UCSD-AML1 (cell line): ENCODE measurements at regions not wholly inside any gene's neighbourhood (a gene's known extent, or its start where the extent isn't known, plus 50 kb on each side); places are given as distances from the start of the nearest gene placed in this dataset.
"Not testable (repeated sequence)": the region's sequence is repeated elsewhere in the genome, so short reads cannot be mapped to it uniquely, and the experiment has no call there.

ENCODE experiments used
- DNase-seq: peaks from one replicate; lab custom pipeline; 2025; ENCODE audit not compliant: unreplicated experiment; lab: John Stamatoyannopoulos, UW

DNA sequence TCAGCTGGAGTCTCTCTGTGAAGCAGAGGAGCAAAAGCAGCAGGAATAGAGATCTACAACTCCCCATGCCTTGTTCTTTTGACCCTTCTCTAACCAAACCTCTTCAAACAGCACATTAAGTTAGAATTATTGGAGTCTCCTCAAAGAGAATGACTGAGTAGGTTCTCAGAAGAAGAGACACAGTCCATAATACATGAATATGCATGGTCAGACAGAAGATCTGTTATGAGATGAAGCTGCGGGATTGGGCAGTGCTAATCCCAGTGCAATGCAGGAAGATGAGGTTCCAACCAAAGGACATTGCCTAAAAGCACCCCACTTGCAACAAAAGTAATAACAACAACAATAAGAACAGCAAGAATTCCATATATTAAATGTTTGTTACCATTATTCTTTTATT, 887.9 kb upstream of the TENM4 start:
- DNase-seq: no peak

DNA sequence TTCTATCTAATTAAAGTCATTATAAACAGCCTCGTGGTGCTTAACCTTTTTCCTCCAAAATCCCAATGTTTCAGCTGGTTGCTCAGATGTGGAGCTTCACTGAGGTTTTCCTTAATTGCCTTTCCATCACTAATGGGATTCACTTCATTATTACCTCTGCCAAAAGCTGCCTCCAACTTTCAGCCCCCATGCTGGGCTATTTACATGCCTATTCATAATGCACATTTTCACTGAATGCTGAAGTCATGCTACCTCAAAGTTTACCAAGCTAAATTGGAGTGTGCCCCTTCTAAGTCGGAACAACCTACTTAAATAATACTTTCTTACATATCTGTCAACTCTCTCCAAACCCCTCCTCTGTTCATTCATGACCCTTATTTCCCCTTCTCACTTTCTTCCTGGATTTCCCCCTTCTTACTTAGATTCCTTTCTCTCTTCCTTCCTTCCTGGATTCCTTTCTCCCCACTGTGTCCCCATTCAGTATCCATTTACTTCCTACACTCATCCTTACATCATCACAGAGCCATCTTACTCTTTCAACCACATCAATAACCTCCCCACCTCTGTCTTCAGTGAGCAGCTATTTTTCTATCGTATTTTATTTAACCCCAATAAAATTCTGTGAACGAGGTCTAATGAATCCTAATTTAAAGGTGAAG, 887.3 kb upstream of the TENM4 start:
- DNase-seq: no peak

DNA sequence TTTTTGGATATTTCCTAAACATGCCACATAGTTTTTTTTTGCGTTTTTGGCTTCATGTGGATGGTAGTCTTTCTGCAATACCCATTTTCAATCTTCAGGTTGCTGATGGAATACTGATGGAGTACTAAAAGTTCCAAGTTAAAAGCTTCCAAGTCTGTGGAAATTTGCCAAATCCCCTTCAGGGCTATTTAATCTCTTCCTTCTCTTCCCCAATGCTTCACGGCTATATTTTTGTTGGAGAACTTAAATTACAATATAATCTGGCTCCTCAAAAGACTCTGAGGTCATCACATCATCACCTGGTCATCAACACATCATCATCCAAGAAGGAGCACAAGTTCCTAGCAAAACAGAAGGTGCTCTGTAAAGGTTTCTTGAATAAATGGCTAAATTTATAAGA, 881.0 kb upstream of the TENM4 start:
- no peak for DNase-seq

DNA sequence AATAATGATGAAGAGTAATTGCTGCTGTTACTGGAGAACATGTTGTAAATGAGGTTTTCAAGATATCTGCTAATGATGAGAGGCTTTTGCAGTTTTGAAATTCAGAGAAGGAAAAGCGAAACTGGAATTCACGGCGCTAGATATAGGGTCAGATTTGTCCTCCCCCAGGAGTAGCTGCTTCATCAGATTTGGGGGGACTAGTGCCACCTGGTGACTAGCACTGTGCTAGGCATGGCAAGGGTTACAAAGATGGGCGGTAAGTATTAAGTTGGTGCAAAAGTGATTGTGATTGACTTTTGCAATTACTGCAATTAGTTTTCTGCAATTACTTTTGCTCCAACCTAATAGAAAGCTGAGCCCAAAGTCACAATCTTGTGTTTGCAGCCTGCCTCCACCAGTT, 879.9 kb upstream of the TENM4 start:
- no peak for DNase-seq

DNA sequence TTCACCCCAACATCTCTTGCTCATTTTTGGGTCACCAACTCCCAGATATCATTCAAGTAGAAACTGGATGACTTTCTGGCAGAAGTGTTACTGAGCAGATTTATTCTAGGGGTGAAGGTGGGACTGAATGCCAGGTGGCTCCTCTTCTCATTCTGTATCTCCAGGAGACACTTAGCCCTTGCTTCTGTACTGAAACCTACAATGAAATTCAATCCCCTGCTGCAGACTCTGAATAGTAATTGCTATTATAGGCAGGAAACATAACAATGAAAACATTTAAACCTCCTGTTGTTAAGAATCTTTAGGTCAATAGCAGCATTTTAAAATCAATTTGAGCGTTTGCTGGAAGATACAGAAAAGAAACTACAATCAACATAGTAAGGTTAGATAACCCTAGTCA, 879.4 kb upstream of the TENM4 start:
- DNase-seq: no peak

DNA sequence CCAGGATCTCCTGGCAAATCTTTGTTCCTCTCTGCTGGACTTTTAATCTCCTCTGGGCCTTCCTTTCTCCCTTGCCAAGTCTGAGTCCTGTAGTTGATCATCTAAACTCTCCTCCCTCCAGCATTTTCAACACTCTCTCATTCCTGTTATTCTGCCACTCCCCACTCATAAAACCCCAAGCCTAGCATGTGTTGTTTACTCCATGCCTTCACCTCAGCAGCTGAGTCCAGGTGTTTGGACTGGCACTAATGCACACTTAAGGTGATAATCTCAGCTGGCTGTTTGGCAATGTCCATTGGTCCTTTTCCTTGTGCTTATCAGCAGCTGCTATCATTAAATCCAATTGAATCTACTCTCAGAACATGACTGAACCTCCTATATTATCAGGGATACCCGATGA, 876.8 kb upstream of the TENM4 start:
- no peak for DNase-seq

DNA sequence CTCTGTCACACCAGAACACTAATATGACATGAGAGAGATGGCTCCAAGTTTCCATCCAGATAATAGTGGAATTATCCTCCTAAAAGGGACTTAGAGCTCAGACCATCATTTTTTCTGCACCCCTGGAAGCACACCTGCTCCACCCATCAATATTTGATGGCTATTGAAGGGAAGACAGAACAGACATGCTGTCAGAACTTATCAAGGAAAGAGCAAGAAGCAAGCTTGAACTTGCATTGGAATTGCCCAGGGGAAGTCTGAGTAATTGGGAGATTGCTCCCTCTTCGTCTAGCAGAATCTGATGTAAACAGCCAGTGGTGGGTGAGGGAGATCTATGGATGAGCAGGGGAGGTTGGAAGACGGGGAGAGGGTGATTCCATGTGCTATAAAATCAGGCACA, 874.4 kb upstream of the TENM4 start:
- no peak for DNase-seq

DNA sequence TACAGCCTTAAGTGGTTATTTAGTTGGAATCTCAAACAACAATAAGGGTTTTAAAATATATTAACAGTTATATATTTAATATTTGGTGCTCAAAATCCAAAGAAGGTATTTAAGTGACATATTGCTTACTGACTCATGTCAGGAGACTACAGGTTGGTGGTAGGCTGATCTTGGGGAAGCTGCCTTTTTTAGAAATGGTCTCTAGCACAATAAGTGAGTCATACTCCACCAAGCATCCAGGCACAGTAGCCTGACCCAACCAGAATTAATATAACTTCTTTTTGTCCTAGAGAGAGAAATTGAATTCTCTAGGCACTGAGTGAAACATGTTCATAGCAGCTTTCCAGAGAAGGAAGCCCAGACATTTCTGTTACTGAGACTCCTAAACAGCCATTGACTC, 868.5 kb upstream of the TENM4 start:
- no peak for DNase-seq

DNA sequence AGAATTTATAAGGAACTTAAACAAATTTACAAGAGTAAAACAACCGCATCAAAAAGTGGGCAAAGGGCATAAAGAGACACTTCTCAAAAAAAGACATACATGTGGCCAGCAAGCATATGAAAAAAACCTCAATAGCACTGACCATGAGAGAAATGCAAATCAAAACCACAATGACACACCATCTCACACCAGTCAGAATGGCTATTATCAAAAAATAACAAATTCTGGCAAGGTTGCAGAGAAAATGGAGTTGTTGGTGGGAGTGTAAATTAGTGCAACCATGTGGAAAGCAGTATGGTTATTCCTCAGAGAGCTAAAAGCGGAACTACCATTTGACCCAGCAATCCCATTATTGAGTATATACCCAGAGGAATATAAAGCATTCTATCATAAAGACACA, 866.8 kb upstream of the TENM4 start:
- no peak for DNase-seq

DNA sequence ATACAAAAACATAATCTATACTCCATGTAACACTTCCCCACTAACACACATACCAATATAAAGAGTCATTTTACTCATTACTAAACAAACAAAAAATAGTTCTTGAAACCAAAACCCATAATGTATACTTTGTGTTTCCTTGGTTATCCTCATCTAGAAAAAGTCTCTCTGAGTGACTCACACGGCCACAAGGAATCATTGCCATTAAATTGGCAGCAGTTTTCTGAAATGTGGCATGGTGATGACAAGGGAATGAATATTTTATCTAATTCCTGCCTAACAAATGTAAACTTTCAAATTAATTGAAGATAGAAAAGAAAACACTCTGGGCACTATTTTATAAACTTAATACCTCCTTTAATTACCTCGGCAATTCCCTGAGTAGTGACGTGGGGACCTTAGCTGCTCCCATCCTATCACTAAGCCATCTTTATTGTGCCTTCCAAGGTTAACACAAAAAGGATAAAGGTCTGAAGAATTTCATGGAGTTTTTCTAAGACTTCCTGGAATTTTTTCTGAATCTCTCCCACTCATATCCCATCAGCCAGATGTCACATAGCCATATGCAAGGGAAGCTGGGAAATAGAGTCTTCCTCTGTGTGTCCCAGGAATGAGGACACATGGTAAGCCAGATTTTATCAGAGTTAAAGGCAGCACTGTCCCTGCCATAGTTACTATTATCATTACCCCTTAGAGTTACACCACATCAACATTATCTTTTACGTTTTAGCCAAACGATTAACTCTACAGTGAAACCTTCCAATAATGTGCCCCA, 857.2 kb upstream of the TENM4 start:
- DNase-seq: no peak

DNA sequence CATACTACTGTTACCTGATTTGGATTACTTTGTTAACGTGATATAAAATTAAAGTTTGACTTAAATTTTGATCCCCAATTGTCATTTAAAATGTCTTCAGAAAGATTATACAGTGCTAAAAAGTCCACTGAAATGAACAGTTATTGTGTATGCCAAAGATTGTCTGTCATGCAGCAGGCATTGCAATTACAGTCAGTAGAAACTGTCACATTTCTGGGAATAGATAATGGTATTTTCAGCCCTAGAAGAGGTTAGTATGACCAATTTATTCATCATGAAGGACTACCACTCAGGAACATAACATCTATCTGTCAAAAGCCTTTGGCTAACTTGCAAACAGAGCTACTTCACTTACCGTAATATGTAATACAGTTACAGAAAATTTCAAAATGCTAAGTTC, 852.5 kb upstream of the TENM4 start:
- DNase-seq: no peak

DNA sequence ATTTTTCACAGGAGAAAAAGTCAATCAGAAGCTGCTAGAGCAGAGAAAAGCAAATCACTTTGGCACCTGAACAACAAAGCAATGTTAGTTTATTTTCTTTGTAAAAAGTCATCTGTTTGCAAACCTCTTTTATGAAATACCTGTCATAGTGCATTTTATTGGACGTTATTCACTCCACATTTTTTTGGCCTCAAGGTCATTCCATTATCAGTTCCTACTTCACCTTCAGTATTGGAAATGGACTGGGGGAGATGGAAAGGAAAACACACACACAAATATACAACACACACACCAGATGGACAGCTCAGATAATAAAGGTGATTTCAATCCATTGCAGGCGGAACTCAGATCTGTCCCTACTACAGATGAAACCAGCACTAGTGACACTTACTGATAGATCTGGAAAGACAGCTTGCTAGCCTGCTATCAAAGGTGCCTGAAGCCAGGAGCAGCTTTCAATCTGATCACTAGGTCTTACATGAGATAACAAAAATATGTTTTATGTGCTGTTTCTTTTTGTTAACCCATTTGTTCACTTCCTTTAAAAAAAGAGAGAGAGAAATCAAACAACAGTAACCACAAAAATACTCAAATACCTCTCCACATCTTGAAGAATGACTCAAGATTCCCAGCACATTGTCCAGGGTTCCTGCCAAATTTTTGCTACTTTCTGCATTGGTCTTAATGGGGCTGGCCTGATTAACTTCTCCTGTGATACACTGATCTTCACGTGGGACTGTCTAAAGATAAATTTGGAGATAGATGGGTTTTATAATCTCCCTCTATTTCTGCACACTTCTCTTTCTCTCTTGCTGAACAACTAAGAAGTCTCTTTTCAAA, 844.3 kb upstream of the TENM4 start:
- DNase-seq: no peak

DNA sequence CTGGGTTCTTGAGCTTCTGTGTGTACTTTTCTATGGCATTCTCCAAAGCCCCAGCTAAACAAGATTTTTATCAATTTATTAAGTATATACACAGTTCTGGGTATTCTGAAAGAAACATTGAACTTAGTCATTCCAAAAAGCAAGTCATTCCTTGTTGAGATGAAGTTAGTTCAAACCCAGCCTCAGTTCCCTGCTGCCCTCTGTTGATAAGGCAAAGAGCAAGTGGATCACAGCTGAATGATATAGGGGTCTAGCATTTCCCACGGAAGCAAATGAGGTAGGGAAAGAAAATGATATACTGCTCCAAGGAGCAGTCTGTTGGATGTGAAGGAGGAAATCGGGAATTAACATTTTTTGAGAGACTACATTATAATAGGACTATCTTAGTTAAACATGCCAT, 841.8 kb upstream of the TENM4 start:
- no peak for DNase-seq

DNA sequence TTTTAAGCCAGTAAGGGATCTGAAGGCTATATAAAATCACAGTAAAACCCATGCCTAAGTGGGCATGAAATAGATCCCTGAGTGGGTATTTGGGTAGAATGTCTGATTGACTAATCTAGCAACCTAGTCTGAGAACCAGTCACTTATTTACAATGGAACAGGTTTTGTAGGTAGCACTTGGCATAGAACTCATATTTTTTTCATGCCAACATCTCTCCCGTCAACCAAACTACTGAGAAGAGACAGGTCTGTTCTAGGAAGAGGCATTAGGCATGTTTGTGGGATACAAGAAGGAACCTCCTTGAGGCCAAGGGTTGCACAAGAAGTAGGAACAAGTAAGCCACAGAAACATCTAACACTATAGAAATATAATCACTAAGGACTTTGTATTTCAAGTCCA, 840.4 kb upstream of the TENM4 start:
- DNase-seq: no peak

DNA sequence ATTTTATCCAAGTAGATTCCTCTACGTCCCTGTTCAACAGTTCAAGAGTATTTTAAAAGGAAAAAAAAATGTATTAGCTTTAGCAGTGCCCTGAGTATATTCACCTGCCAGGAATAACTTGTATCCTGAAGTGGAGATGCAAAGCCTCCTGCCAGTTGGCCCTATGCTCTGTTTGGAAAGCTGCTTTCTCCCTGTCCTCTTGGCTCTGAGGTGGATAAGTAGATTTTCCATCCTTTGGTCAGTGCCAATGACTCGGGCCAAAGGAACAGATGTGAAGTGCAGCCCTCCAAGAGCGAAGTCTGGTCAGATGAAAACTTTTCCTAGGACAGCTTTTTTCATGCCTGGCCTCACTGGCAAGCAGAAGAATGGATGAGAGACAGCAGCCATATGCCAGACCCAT, 839.9 kb upstream of the TENM4 start:
- no peak for DNase-seq

DNA sequence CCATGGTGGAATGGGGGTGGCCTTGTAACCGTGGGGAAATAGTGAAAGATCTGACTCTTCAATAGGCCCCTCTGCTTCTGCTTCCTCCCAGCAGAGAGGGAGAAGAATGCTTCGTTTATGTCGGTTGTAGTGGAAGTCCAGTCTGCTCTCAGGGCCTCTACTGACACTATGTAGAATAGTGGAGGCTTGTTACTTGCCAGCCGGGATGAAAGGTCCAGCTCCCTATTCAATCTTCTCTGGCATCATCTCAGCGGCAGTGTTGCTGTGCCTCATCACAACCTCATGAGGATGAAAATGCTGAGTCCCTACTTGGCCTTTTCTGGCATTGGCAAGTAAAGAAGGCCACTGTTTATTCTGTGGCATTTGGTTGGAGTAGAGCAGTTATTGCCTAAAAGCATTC, 820.9 kb upstream of the TENM4 start:
- DNase-seq: no peak

DNA sequence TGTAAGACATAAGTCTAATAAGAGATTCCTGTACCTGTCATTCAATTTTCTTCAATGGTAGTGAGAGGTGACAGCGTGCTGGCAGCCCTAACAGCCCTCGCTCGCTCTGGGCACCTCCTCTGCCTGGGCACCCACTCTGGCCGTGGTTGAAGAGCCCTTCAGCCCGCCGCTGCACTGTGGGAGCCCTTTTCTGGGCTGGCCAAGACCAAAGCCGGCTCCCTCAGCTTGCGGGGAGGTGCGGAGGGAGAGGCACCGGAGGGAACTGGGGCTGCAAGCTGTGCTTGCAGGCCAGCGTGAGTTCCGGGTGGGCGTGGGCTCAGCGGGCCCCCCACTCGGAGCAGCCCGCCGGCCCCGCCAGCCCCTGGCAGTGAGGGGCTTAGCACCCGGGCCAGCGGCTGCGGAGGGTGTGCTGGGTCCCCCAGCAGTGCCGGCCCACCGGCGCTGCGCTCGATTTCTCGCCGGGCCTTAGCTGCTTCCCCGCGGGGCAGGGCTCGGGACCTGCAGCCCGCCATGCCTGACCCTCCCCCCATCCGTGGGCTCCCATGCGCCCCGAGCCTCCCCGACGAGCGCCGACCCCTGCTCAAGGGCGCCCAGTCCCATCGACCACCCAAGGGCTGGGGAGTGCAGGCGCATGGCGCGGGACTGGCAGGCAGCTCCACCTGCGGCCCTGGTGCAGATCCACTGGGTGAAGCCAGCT, 816.6 kb upstream of the TENM4 start:
- not testable (repeated sequence) for DNase-seq

DNA sequence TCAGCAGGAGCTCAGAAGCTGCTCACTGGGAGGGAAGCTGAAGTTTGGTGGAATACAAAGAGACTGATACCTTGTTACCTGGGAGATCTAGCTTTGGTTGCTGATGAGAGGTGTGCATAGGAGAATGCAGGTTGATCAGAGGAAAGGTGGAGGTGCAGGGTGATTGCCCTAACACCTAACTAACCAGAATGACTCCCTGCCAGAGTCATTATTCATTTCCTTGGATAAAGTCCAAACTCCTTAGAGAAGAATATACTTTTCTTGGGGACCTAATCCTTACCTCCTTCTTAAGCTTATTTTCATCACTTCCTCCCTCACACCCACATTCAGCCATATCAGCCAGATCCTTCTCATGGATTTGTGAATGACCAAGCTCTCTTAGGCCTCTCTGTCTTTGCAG, 814.2 kb upstream of the TENM4 start:
- DNase-seq: no peak

DNA sequence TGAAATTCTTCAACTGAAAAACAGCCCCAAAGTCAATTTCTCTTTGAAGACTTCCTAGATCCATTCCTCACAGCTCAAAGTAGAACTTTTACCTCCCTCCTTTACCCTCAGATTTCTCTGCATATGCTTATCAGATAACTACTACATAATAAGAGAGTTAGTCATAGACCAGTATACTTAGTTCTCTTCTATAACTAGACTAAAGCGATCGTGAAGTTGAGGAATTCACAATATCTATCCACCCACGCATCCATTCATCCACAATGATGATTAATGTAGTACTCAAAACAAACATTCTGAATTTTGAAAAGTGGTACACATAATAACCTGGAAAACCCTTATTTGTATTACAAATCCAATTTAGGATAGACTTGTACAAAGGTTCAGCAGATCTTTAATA, 800.9 kb upstream of the TENM4 start:
- DNase-seq: no peak

DNA sequence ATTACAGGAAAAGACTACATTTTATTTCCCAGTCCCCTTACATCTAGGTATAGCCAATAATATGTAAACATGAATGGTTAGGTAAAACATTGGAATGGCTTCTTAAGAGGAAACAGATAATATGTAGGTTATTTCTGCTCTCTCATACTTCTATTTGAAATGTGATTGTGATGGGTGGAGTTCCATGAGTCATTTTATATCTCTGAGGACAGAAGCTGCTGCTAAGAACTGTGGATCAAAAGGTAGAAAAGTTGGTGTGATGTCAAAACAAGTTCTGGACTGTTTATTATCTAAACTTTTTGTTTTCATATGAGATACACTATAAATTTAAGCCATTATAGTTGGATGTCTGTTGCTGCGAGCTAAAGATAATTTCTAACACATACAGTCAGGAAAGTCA, 799.4 kb upstream of the TENM4 start:
- no peak for DNase-seq

DNA sequence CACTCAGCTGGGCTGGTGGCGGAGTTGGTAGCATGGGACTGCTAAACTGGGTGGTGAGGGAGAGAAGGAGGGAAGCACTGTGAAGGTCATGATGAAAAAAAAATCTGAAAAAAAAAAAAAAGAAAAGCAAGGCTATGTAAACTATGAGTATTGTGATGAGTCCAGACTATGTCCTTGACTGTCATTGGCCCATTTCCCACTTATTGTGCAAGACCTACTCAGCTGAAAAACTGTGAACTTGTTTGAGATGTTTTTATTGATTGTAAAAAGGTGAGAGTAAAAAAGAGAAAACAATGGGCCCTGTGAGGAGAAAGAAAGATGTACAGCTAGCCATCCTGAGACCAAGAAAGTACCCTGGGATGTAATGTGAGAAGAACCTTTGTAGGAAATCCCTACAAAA, 798.4 kb upstream of the TENM4 start:
- DNase-seq: no peak

DNA sequence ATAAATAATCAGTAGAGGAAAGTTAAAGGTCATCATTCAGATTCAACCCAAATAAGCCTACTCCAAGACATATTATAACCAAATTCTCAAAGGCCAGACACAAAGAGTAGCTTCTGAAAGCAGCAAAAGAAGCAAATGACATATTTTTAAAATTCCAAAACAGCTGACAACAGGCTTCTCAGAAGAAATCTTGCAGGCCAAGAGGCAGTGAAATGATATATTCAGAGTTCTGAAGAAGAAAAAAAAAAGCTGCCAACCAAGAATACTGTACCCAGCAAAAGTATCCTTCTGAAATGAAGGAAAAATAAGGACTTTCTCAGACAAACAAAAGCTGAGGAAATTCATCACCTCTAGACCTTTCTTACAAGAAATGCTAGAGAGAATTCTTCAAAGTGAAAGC, 787.1 kb upstream of the TENM4 start:
- no peak for DNase-seq
